Breast epithelium (tissue), 4 donors: ENCODE measurements at regions not wholly inside any gene's neighbourhood (a gene's known extent, or its start where the extent isn't known, plus 50 kb on each side); places are given as distances from the start of the nearest gene placed in this dataset.

Experiments used
- DNase-seq, 2 donors: peaks; one replicate each; pipeline ENCODE4 v3.0.0-alpha.2; 2019; ENCODE audit warnings: low spot score in 2 of 2
- H3K27ac ChIP-seq, 2 donors: fragments of 200-600 bp; sonication (generic) in 1 of 2; one replicate each; pipeline ENCODE4 v1.5.1; 2016 to 2019; ENCODE audit warnings: mild to moderate bottlenecking in 1 of 2
- H3K27me3 ChIP-seq, 2 donors: fragments of 200-600 bp; sonication (generic) in 1 of 2; one replicate each; pipeline versions ENCODE4 v1.5.1 to v1.6.0; 2017 to 2019; ENCODE audit warnings: control low read depth in 1 of 2, mild to moderate bottlenecking in 1 of 2
- H3K36me3 ChIP-seq: fragments of 200-600 bp; one replicate; pipeline ENCODE4 v1.5.1; 2019
- H3K4me1 ChIP-seq, 2 donors: fragments of 200-600 bp; sonication (generic); one replicate each; pipeline ENCODE4 v1.5.1; 2016 to 2019; ENCODE audit warnings: control low read depth in 1 of 2
- H3K4me3 ChIP-seq, 3 donors: fragments of 200-600 bp; sonication (generic); 1 replicate in 2 of 3; 2 replicates in 1 of 3; pipeline ENCODE4 v1.5.1; 2016 to 2019; ENCODE audit warnings: mild to moderate bottlenecking in 3 of 3, moderate library complexity in 2 of 3
- H3K9me3 ChIP-seq, 2 donors: fragments of 200-600 bp; sonication (generic) in 1 of 2; one replicate each; pipeline ENCODE4 v1.5.1; 2016 to 2019; ENCODE audit warnings: control low read depth in 1 of 2
- POLR2A ChIP-seq: fragments of 450-650 bp; IDR thresholded peaks from one replicate; pipeline ENCODE4 v1.6.1; 2016; ENCODE audit warnings: antibody characterized with exemption, mild to moderate bottlenecking, moderate library complexity
- POLR2AphosphoS5 ChIP-seq, 3 donors: sonication (generic); formaldehyde crosslinking; IDR thresholded peaks; one replicate each; pipeline ENCODE4 v1.6.1; 2017; ENCODE audit warnings: antibody characterized with exemption in 3 of 3
- intact Hi-C: fragments of 100-400 bp; cut with DNase I; formaldehyde crosslinking; loops from one replicate; pipeline ENCODE4 v1.15.1; 2023; ENCODE audit warnings: low total_unique reads
- TF ChIP-seq, protein P1 (sequence below), 3 donors: fragments of 450-650 bp; IDR thresholded peaks; one replicate each; pipeline ENCODE4 v1.5.1; 2016 to 2017; ENCODE audit warnings: antibody characterized with exemption in 3 of 3, mild to moderate bottlenecking in 3 of 3, moderate library complexity in 3 of 3

DNA sequence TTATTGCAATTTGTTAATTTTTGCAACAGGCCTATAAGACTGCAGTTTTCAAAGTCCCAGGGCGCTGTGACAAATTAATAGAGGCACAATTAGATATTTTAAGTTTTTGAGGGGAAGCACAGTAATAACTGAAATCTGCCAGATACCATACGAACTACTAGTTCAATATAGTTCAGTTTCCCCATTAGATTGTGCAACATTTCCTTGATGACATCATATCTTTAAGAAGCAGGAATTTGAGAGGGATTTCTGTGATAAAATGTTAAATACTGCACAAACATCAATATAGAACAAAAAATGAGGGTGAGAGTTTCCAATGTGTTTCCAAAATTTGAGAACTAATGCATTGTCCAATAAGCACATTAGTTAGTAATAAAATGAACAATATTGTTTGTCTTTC is 56.7 kb upstream of the GRIN3A start:
- Histone ChIP-seq H3K9me3 (no peaks in the 10 kb centered on the region), H3K27me3 (peaks cover 0 to 10% of the 10 kb centered on the region in 2 donors), H3K27ac (no peak overlapping the region), H3K4me3 (no peak overlapping the region), H3K36me3 (no peaks in the 10 kb centered on the region), H3K4me1 (no peaks in the 10 kb centered on the region)
- no peak for TF ChIP-seq POLR2A
- no peak for TF ChIP-seq POLR2AphosphoS5 (IDR thresholded peaks at IDR 0.05)
- TF ChIP-seq, protein P1, sequence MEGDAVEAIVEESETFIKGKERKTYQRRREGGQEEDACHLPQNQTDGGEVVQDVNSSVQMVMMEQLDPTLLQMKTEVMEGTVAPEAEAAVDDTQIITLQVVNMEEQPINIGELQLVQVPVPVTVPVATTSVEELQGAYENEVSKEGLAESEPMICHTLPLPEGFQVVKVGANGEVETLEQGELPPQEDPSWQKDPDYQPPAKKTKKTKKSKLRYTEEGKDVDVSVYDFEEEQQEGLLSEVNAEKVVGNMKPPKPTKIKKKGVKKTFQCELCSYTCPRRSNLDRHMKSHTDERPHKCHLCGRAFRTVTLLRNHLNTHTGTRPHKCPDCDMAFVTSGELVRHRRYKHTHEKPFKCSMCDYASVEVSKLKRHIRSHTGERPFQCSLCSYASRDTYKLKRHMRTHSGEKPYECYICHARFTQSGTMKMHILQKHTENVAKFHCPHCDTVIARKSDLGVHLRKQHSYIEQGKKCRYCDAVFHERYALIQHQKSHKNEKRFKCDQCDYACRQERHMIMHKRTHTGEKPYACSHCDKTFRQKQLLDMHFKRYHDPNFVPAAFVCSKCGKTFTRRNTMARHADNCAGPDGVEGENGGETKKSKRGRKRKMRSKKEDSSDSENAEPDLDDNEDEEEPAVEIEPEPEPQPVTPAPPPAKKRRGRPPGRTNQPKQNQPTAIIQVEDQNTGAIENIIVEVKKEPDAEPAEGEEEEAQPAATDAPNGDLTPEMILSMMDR (IDR thresholded peaks at IDR 0.05): no peak
- intact Hi-C loops: no loop called here
- no peak for DNase-seq

DNA sequence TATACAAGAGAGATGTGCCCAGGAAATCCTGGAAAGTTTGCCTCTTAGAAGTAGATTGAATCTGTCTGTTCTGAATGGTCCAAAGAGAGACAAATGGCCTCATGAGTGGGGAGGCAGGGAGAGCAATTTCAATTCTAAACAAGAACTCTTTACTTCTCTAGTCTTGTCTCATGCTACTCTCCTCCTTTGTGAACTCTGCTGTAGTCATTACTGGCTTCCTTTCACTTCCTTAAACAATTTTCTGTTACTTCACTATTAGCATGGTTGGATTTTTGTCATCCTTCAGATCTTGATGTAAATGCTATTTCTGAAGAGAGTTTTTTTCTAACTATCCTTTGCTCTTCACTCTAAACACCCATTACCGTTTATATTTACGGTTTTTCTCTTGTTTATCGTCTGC is 54.0 kb upstream of the GRIN3A start:
- intact Hi-C loops: no loop called here
- no peaks in the 10 kb centered on the region for H3K4me1 ChIP-seq
- no peaks in the 10 kb centered on the region for H3K9me3 ChIP-seq
- H3K4me3 ChIP-seq: no peak overlapping the region
- TF ChIP-seq, protein P1 (IDR thresholded peaks at IDR 0.05): no peak
- TF ChIP-seq POLR2AphosphoS5 (IDR thresholded peaks at IDR 0.05): no peak
- TF ChIP-seq POLR2A: no peak
- H3K36me3 ChIP-seq: no peaks in the 10 kb centered on the region
- H3K27ac ChIP-seq: no peak overlapping the region
- H3K27me3 ChIP-seq: peaks cover 0 to 10% of the 10 kb centered on the region in 2 donors
- no peak for DNase-seq

DNA sequence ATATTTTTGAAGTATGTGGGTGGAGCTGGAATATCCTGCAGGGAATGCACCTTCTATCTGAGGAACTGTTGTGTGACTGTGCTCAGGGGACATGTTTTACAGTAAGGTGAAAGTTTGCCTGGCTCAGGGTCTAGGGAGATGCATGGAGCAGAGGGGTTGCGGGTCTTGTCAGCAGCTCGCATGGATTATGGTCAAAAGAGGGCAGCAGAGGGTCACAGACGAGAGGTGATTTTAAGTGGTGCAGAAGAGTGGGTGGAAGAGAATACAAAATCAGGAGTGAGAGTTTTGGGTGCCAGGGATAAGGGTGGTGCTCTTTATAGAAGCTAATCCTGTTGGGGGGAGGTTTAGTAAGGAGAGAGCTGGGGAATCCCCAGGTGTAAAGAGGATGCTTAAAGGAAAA is 53.5 kb upstream of the GRIN3A start:
- no peak for DNase-seq
- no peak overlapping the region for H3K4me3 ChIP-seq
- intact Hi-C loops: no loop called here
- no peaks in the 10 kb centered on the region for H3K4me1 ChIP-seq
- TF ChIP-seq POLR2A (no peak), POLR2AphosphoS5 (IDR thresholded peaks at IDR 0.05) (no peak)
- TF ChIP-seq, protein P1 (IDR thresholded peaks at IDR 0.05): no peak
- no peak overlapping the region for H3K27ac ChIP-seq
- no peaks in the 10 kb centered on the region for H3K36me3 ChIP-seq
- peaks cover 0 to 10% of the 10 kb centered on the region in 2 donors for H3K27me3 ChIP-seq
- H3K9me3 ChIP-seq: no peaks in the 10 kb centered on the region

GRCh38 chr9:101791533-101791932 is 53.1 kb upstream of the GRIN3A start:
- Histone ChIP-seq H3K27ac (no peak overlapping the region), H3K4me1 (no peaks in the 10 kb centered on the region), H3K4me3 (no peak overlapping the region), H3K36me3 (no peaks in the 10 kb centered on the region), H3K9me3 (no peaks in the 10 kb centered on the region), H3K27me3 (peaks cover 0 to 10% of the 10 kb centered on the region in 2 donors)
- intact Hi-C loops: no loop called here
- TF ChIP-seq POLR2AphosphoS5 (IDR thresholded peaks at IDR 0.05) (no peak), POLR2A (no peak)
- TF ChIP-seq, protein P1 (IDR thresholded peaks at IDR 0.05): no peak
- no peak for DNase-seq
